HCEC 1CT (cell line): ENCODE measurements at regions not wholly inside any gene's neighbourhood (a gene's known extent, or its start where the extent isn't known, plus 50 kb on each side); places are given as distances from the start of the nearest gene placed in this dataset.
"Not testable (repeated sequence)": the region's sequence is repeated elsewhere in the genome, so short reads cannot be mapped to it uniquely, and the experiment has no call there.

Experiments
- DNase-seq: peaks from one replicate; pipeline ENCODE4 v3.0.0-alpha.2; 2017

DNA sequence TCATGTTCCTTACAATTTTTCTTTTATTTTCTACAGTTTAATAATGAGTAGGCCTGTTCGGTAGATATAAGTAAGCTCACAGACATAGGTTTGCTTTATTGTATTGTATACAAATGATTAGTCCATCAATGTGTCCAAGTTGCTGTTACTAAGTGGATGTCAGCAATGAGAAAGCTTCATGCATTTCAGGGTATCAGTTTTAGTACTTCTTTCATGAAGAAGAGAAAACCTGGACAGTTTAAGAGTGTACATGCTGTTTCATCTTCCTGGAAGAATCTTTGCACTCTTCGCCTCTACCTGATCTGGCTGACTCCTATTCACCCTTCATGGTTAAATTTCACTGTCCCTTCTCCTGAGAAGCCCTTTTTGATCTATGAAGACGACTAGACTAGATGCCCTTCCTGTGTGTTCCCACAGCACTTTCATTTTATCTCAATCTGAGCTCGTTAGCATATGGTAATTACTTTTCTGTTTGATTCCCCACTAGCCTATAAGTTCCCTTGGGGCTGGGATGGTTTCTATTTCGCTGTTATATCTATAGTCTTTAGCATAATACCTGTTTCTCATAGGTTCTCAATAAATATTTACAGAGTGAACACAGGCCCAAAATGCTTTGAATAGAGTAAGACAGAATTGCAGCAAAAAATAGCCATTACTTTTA lies 70.7 kb downstream of the CETN3 start:
- no peak for DNase-seq

- DNase-seq: no peak
Observed at GRCh38 chr5:90337449-90338052, 72.0 kb downstream of the CETN3 start.

DNA sequence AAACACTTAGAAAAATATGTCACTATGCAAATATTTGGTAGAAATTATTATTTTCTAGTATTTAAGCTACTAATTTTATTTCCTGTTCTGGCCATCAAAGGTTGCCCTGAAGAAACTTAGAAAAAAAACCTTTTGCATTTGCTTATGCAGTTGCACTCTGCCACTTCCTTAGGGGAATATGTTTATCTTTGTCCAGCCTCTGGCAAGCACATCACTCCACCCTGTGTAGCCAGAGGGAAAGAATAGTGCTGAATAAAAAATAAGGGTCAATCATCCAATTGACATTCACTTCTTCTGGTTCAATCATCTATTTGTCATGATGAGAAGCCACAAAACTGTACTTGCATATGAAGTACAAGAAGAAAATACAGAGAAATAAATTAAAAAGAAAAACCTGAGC lies 72.8 kb downstream of the CETN3 start:
- no peak for DNase-seq

- DNase-seq: no peak
Observed at GRCh38 chr5:90334741-90335140, 74.8 kb downstream of the CETN3 start.

- no peak for DNase-seq
Observed at GRCh38 chr5:90329911-90330310, 79.6 kb downstream of the CETN3 start.

DNA sequence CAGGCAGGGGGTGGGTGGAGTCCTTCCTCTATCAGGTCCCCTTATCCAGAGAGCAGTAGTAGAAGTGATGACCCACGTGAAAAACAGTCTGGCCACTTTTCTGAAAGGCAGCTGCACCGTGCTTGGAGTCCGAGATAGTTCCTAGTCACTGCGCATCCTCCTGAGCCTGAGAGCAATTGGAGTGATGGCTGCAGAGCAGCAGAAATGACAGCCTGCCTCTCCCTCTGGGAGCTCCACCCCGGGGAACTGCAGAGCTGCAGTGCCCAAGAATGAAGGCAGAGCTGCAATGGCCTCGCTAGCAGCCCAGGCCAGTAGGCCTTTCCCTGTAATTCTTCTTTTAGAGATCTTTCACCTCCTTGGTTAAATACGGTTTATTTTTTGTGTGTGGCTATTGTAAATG lies 82.6 kb downstream of the CETN3 start:
- DNase-seq: no peak

- no peak for DNase-seq
Observed at GRCh38 chr5:90325093-90325492, 84.5 kb downstream of the CETN3 start.

DNA sequence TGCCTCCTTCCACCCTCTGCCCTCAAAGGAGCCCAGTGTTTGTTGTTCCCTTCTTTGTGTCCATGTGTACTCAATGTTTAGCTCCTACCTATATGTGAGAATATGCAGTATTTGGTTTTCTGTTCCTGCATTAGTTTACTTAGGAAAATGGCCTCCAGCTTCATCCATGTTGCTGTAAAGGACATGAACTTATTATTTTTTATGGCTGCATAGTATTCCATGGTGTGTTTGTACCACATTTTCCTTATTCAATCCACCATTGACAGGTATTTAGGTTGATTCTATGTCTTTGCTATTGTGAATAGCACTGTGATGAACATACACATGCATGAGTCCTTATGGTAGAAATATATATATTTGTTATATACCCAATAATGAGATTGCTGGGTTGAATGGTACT lies 89.2 kb downstream of the CETN3 start:
- not testable (repeated sequence) for DNase-seq

- DNase-seq: no peak
Observed at GRCh38 chr5:90312027-90312426, 97.5 kb downstream of the CETN3 start.

DNA sequence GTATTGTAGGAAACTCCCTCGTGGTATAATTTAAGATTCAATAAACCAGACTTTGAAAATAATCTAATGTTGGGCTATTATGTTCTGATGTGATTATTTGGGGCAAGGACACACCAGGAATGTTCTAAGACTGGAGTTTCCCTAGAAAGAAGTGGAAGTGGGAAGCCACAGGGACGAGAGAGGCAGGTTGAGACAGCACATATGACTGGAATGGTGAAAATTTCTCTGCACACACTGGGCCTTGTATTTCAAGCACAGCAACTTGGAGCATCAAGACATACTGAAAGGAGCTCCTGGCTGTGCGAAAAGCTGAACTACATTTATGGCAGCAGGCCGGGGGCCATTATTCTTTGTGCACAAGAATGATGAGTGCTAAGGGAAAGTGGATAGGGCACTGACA lies 98.2 kb downstream of the CETN3 start:
- DNase-seq: no peak

DNA sequence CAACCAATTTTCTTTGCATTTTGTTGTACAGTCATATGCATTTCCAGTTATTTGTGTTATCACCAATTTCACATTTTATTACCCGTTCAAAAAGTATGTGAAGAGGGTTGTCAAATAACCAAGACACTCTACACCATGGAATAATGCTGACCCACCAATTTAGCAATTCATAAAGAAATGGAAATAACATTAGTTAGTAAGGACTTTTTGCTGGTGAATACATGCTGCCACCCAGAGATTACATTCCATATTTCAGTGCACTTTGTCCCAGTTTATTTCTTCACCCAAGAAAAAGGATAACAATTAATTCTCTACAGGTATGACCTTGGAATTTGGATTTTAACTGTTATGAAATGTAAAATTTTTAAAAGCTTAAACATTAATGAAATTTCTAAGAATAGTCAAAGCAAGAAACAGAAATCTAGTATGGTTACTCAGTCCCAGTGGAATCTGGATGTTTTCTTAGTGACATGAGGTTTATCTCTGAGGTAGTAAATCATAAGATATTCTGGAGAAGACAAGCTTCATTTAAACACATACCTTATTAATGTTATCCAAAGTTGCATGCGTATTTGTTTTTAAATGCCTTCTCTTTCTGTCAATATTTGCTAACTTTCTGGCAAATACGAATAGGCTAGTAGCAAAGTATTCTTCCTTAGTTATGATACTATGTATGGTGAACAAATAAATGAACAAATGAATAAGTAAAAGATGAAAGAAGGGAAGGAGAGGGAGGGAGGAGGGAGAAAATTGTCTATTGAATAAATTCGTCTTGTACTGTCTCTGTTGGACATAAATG lies 100.6 kb downstream of the CETN3 start:
- DNase-seq: no peak

GRCh38 chr5:90307782-90308181 lies 101.8 kb downstream of the CETN3 start:
- no peak for DNase-seq

DNA sequence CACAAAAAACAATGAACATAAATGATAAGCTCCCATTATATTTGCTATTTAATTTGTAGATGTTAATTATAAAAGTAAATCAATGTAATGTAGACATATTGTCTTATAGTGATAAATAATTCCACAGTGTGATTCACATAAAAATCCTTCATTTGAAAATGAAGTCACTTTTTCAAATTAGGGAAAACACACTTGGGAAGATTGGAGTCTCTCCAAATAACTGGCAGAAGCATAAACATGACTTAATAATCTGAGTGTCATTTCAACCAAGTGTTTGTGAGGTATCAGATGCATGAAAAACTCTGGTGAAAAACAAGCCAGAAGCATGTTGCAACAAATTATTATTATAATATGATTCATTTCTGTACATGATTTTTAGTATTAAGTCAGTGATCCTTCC lies 102.2 kb downstream of the CETN3 start:
- DNase-seq: no peak

DNA sequence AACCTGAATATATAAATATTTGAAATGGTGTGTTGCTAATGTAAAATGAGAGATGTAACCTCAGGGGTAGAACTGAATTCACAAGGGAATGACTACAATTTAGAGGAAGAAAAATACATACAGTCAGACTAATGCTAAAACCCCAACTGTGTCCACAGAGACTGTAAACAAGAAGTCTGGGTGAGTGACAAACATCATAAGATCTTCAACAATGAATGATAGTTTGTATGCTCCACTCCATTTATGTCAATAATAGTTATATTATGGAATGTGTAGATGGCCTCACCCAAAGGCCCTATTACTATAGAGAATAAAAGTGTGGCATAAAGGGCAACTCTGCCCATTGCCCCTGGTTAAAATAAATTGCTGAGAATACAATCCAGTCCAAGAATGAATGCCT lies 102.9 kb downstream of the CETN3 start:
- DNase-seq: no peak

DNA sequence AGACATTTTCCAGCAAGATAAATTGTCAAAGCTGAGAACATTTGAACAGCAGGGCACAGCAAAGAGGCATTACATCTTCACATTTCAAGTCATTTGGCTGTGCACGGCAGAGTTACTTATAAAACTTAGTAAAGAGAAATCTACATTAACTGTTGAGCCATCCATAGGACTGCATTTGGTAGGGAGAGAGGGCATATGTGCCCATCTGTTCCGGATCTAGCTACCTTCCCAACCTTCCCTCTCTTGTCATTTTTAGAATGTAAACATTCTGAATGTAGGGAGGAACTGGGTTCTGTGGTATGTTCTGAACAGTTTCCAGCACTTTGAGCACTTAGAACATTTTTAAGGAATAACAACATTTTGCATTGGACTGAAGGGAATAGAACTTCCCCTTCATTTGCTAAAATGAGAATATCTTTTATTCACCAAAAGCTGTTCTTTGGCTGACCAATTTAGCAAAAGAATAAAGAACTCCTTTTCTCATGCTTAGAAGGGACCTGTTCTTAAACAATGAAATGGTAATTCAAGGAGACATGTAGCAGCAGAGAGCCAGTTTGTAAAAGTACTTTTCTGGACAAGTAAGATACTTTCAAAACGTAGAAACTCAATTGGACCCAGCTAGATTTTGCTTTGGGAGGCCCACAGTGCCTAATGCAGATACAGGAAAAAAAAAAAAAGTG lies 104.4 kb downstream of the CETN3 start:
- DNase-seq: no peak

DNA sequence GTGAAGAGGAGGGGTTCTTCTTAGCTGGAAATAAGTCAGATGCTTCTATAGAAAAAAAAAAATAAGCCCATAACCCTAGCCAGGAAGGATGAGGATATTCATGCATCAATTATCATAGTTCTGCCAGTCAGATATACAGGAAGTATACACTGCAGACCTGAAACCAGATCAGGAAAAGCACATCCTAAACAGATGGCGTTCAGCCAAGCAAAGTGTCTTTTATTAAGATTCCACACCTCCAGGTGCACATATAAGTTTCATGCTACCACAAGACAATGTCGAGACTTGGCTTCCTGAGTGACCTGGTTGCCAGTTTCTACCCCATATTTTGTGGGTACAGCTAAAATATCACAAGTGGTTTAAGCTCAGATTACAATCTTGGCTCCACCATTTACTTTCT lies 108.3 kb downstream of the CETN3 start:
- DNase-seq: no peak

GRCh38 chr5:90297045-90297764 lies 112.4 kb downstream of the CETN3 start:
- DNase-seq: no peak

DNA sequence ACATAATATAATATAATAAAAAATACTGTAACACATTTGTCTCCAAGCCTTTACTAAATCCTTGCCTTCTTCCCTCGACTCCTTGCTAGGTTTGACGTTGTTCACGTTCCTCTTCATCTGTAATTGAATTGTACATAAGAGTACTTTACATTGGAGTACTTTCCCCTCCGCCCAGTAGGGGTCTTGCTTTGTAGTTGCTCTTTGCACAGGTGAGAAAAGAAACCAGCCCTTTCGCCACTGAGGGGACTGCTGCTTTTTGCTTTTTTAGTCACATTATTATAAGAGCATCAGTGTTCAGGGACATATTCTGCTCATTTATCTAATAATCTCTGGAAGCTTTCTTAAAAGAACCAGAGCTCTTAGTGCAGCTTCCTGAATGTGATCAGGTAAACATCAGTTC lies 115.0 kb downstream of the CETN3 start:
- no peak for DNase-seq

GRCh38 chr5:90293931-90294330 lies 115.6 kb downstream of the CETN3 start:
- no peak for DNase-seq

GRCh38 chr5:90290648-90291047 lies 118.9 kb downstream of the CETN3 start:
- no peak for DNase-seq

DNA sequence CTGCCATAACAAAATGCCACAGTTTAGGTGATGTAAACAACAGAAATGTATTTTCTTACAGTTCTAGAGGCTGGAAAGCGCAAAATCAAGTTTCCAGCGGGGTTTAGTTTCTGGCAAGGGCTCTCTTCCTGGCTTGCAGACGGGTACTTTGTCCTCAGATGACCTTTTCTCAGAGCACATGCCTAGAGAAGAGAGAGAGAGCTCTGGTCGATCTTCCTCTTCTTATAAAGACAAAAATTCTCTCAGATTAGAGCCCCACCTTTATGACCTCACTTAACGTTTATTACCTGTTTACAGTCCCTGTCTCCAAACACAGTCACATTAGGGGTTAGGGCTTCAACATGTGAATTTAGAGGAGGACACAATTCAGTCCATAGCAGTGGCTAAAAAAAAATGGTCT lies 119.7 kb downstream of the CETN3 start:
- no peak for DNase-seq

DNA sequence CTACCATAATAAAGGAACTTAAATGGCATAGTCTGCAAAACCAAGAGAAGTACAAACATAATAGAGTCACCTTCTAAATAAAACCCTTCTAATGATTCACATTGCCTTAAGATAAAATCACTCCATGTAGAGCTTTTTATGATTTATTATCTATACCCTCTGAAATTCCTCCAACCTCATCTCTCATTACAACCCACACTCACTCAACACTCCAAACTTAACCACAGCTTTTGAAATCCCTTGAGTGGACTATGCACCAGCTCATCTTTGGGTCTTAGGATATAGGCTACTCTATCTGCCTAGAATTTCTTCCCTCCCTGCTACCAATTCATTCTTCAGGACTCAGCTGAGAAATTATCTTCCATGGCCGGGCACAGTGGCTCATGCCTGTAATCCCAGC lies 122.5 kb downstream of the CETN3 start:
- DNase-seq: no peak

DNA sequence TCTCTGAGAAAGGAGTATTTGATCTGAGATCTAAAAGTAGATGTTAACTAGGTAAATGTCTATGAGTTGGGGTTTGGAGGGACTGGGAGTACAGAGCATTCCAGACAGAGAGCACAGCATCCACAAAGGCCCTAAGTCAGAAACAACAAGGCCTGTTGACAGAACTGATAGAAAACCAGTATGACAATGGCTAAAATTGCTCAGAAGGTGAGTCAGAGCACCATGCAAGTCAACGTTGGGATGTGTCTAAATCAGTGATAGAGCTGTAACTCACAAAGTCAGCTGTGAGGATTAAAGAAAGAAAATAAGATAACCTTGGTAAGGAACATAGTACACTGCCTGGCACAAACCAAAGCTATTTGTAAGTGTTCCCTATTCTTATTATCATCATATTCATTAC lies 124.0 kb downstream of the CETN3 start:
- DNase-seq: no peak
